B cell (primary cell): ENCODE measurements at regions not wholly inside any gene's neighbourhood (a gene's known extent, or its start where the extent isn't known, plus 50 kb on each side); places are given as distances from the start of the nearest gene placed in this dataset.
"Not testable (repeated sequence)": the region's sequence is repeated elsewhere in the genome, so short reads cannot be mapped to it uniquely, and the experiment has no call there.

Source experiments
- ATAC-seq: fragments of 200-7000 bp; cut with Tn5 transposase; one replicate; pipeline ENCODE4 v1.10.0; 2021; ENCODE audit warnings: low read depth, mild to moderate bottlenecking, moderate number of reproducible peaks, moderate library complexity
- CTCF ChIA-PET: fragments of 350-600 bp; sonication (Branson Sonifier 250); formaldehyde crosslinking; loops from one replicate; lab custom pipeline; 2021; ENCODE audit warnings: antibody characterized with exemption, inconsistent platforms; lab: Charles Lee
- POLR2A ChIA-PET: fragments of 350-600 bp; sonication (Branson Sonifier 250); formaldehyde crosslinking; loops from one replicate; lab custom pipeline; 2021; ENCODE audit warnings: antibody characterized with exemption; lab: Charles Lee
- DNase-seq: peaks from one replicate; pipeline ENCODE4 v3.0.0; 2013
- H2AFZ ChIP-seq: 2 replicates; pipeline ENCODE4 v1.6.1; 2012; ENCODE audit warnings: mild to moderate bottlenecking, low read depth, low read length; ENCODE audit not compliant: insufficient read depth, poor library complexity, severe bottlenecking
- H3K27ac ChIP-seq, 2 donors: 1 replicate in 1 of 2; 2 replicates in 1 of 2; pipeline ENCODE4 v1.5.1; 2012 to 2013; ENCODE audit warnings: low read length in 2 of 2, mild to moderate bottlenecking in 2 of 2, moderate library complexity in 1 of 2
- H3K27me3 ChIP-seq, 4 experiments: fragments of 200-600 bp in 1 of 4; sonication (generic) in 1 of 4; replicated peaks in 1 of 4; 1 replicate in 2 of 4; 2 replicates in 2 of 4; pipeline versions ENCODE4 v1.6.1 to v1.7.0; 2013 to 2016; ENCODE audit warnings: low read length in 3 of 4, mild to moderate bottlenecking in 2 of 4, mixed read lengths in 1 of 4, moderate library complexity in 1 of 4; ENCODE audit not compliant: insufficient read depth in 4 of 4, control insufficient read depth in 3 of 4; ENCODE audit errors: control extremely low read depth in 1 of 4
- H3K36me3 ChIP-seq, 2 experiments: replicated peaks in 1 of 2; 1 replicate in 1 of 2; 2 replicates in 1 of 2; pipeline versions ENCODE4 v1.6.1 to v1.7.1; 2013; ENCODE audit warnings: low read length in 1 of 2; ENCODE audit not compliant: insufficient read depth in 2 of 2, control insufficient read depth in 1 of 2; ENCODE audit errors: control extremely low read depth in 1 of 2, extremely low read depth in 1 of 2
- H3K4me1 ChIP-seq, 2 donors: fragments of 200-600 bp in 1 of 2; sonication (generic) in 1 of 2; 1 replicate in 1 of 2; 2 replicates in 1 of 2; pipeline versions ENCODE4 v1.5.1 to v1.6.1; 2013 to 2017; ENCODE audit warnings: low read length in 2 of 2; ENCODE audit not compliant: control insufficient read depth in 2 of 2, insufficient read depth in 2 of 2
- H3K4me2 ChIP-seq: replicated peaks from 2 replicates; pipeline ENCODE3; 2012; ENCODE audit warnings: mild to moderate bottlenecking, low read depth, low read length; ENCODE audit not compliant: poor library complexity, severe bottlenecking
- H3K4me3 ChIP-seq, 5 experiments: fragments of 200-600 bp in 1 of 5; sonication (generic) in 1 of 5; 1 replicate in 3 of 5; 2 replicates in 2 of 5; pipeline versions ENCODE4 v1.5.1 to v1.7.0; 2011 to 2016; ENCODE audit warnings: low read length in 4 of 5, mild to moderate bottlenecking in 4 of 5, low read depth in 2 of 5, control low read depth in 1 of 5, moderate library complexity in 1 of 5; ENCODE audit not compliant: insufficient read depth in 1 of 5; ENCODE audit errors: control extremely low read depth in 1 of 5, extremely low read depth in 1 of 5
- H3K79me2 ChIP-seq: fragments of 200-600 bp; sonication (generic); one replicate; pipeline ENCODE4 v1.6.0; 2016; ENCODE audit warnings: low read length; ENCODE audit not compliant: control insufficient read depth, insufficient read depth
- H3K9ac ChIP-seq: fragments of 200-600 bp; sonication (generic); 2 replicates; pipeline ENCODE4 v1.6.1; 2017; ENCODE audit warnings: mild to moderate bottlenecking, low read length, moderate library complexity
- H3K9me3 ChIP-seq, 3 donors: one replicate each; pipeline versions ENCODE4 v1.6.1 to v1.7.1; 2013; ENCODE audit warnings: low read length in 2 of 3; ENCODE audit not compliant: control insufficient read depth in 2 of 3, insufficient read depth in 1 of 3; ENCODE audit errors: control extremely low read depth in 1 of 3
- H4K20me1 ChIP-seq: 2 replicates; pipeline ENCODE4 v1.6.0; 2012; ENCODE audit warnings: mild to moderate bottlenecking, low read length; ENCODE audit not compliant: insufficient read depth, control insufficient read depth, poor library complexity, severe bottlenecking
- H3K27ac Mint-ChIP-seq: one replicate; pipeline ENCODE4 v1.8.0; 2021; ENCODE audit warnings: mixed read lengths
- H3K27me3 Mint-ChIP-seq: one replicate; pipeline ENCODE4 v1.8.0; 2021; ENCODE audit warnings: mixed read lengths
- H3K4me1 Mint-ChIP-seq: one replicate; pipeline ENCODE4 v1.8.0; 2021; ENCODE audit warnings: mixed read lengths
- H3K4me3 Mint-ChIP-seq: one replicate; pipeline ENCODE4 v1.8.0; 2021; ENCODE audit warnings: mixed read lengths
- H3K9me3 Mint-ChIP-seq: one replicate; pipeline ENCODE4 v1.8.0; 2022; ENCODE audit warnings: mixed read lengths; ENCODE audit not compliant: insufficient read depth
- CTCF ChIP-seq: fragments of 200-600 bp; IDR thresholded peaks from one replicate; pipeline ENCODE4 v1.8.0; 2022; ENCODE audit warnings: antibody characterized with exemption, mild to moderate bottlenecking
- EZH2 ChIP-seq: IDR thresholded peaks from 2 replicates; pipeline ENCODE4 v1.6.1; 2012; ENCODE audit warnings: borderline replicate concordance, low read depth, mild to moderate bottlenecking, moderate library complexity, low read length; ENCODE audit not compliant: insufficient read depth, poor library complexity, severe bottlenecking
- WGBS: methylation state at CpG from one replicate; pipeline ENCODE4 v1.1.5; 2013; ENCODE audit warnings: missing lambda C conversion rate; ENCODE audit not compliant: insufficient coverage; 5-methylcytosine and 5-hydroxymethylcytosine counted together
- intact Hi-C: fragments of 100-400 bp; cut with micrococcal nuclease; formaldehyde crosslinking; loops from one replicate; pipeline ENCODE4 v1.10.0; 2022

DNA sequence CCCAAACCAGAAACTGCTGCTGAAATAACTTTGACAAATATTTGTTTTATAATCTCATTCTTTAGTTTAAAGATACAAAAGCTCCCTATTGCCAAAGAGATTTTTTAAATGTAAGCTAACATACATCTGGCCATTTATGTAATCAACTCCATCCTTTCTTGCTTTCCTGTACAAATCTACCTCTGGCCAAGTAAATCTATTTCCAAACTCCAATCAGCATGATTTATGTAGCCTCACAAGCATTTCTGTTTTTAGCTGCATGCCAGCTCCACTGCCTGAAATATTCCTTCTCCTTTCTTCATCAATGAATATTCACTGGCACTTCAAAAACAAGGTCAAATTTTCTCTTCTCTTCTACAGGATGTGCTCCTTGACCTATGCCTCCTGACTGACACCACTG, 80.0 kb downstream of the SHOX2 start:
- intact Hi-C loops = no loop called here
- ATAC-seq = no peak

GRCh38 chr3:158019897-158020296, 86.3 kb downstream of the SHOX2 start:
- H3K4me3 ChIP-seq, H3K4me1 ChIP-seq, H4K20me1 ChIP-seq, POLR2A ChIA-PET, CTCF ChIA-PET, H3K4me1 Mint-ChIP-seq, H2AFZ ChIP-seq, H3K4me3 Mint-ChIP-seq, ATAC-seq, H3K79me2 ChIP-seq, intact Hi-C loops, H3K27me3 ChIP-seq, H3K9ac ChIP-seq, H3K27ac Mint-ChIP-seq, H3K36me3 ChIP-seq, H3K27ac ChIP-seq, H3K27me3 Mint-ChIP-seq, H3K4me2 ChIP-seq, DNase-seq, H3K9me3 ChIP-seq, H3K9me3 Mint-ChIP-seq: not testable (repeated sequence)
- WGBS = no CpG with 5 or more reads among the region's 18 CpGs

More for the DNA sequence above, 80.0 kb downstream of the SHOX2 start:
- H3K27me3 Mint-ChIP-seq = no peaks in the 10 kb centered on the region
- Histone ChIP-seq H4K20me1 (no peaks in the 10 kb centered on the region), H3K4me3 (no peak overlapping the region), H3K9me3 (peaks cover 0 to 1% (median 0%) of the 10 kb centered on the region in 3 donors), H2AFZ (no peak overlapping the region), H3K27me3 (no peaks in the 10 kb centered on the region), H3K9ac (no peak overlapping the region), H3K79me2 (no peaks in the 10 kb centered on the region), H3K36me3 (no peaks in the 10 kb centered on the region), H3K27ac (no peak overlapping the region), H3K4me1 (no peaks in the 10 kb centered on the region), H3K4me2 (no peak overlapping the region)
- CTCF ChIA-PET = no interaction called here
- POLR2A ChIA-PET = no interaction called here
- H3K4me3 Mint-ChIP-seq = no peak overlapping the region
- no peak for DNase-seq
- H3K4me1 Mint-ChIP-seq = no peaks in the 10 kb centered on the region
- H3K27ac Mint-ChIP-seq = no peak overlapping the region
- no peak for TF ChIP-seq CTCF
- TF ChIP-seq EZH2 = no peak
- peaks cover 5% of the 10 kb centered on the region for H3K9me3 Mint-ChIP-seq
